ENCODE measurements at regions not wholly inside any gene's neighbourhood (a gene's known extent, or its start where the extent isn't known, plus 50 kb on each side); places are given as distances from the start of the nearest gene placed in this dataset.
"Not testable (repeated sequence)": the region's sequence is repeated elsewhere in the genome, so short reads cannot be mapped to it uniquely, and the experiment has no call there.

- TF ChIP-seq ZBTB7A (CRISPR knock-in tag; IDR thresholded peaks at IDR 0.05) (no peak), ATAD3A (CRISPR knock-in tag; IDR thresholded peaks at IDR 0.05) (no peak), CSRNP2 (CRISPR knock-in tag; conservative IDR thresholded peaks at IDR 0.05; ENCODE audit: low read depth) (no peak), GMEB2 (CRISPR knock-in tag; IDR thresholded peaks at IDR 0.05; ENCODE audit: low read depth) (no peak), KDM4B (CRISPR knock-in tag; IDR thresholded peaks at IDR 0.05) (no peak)
Measured at GRCh38 chr1:190835658-190836057, 358.0 kb upstream of the BRINP3 start (continued).

- 60% methylated on average over 21 of the region's 21 CpGs for WGBS (ENCODE audit: low lambda C conversion rate)
- H3K4me1 ChIP-seq (ENCODE audit: insufficient read depth, low read length); H3K9me3 ChIP-seq (ENCODE audit: low read length); CTCF ChIA-PET (ENCODE audit: low intra/inter-chr PET ratio, low total read pairs); ATAC-seq; BruUV-seq (replicated peaks); in situ Hi-C loops (cut with HindIII; ENCODE audit: extremely low pct_ligation_motif_present, low pct_unique_long_range_greater_than_20kb); FAIRE-seq; H4K20me1 ChIP-seq (ENCODE audit: insufficient read depth, low read length); H3K9ac ChIP-seq (ENCODE audit: insufficient read depth, low read depth, low read length); H3K4me2 ChIP-seq (ENCODE audit: low read depth, low read length); H3K27ac ChIP-seq (ENCODE audit: extremely low read length, insufficient read depth, low read length); H2AFZ ChIP-seq (ENCODE audit: low read length); DNase-seq (ENCODE audit: low spot score); H3K27me3 ChIP-seq (ENCODE audit: control insufficient read depth in 1 of 2, insufficient read depth in 2 of 2, low read length in 2 of 2); H3K36me3 ChIP-seq (replicated peaks in 1 of 2; ENCODE audit: control insufficient read depth in 1 of 2, insufficient read depth in 2 of 2, low read length in 2 of 2); H3K4me3 ChIP-seq (replicated peaks in 1 of 3; ENCODE audit: insufficient read depth in 1 of 3, low read depth in 2 of 3, low read length in 3 of 3); POLR2A ChIA-PET; intact Hi-C loops (cut with micrococcal nuclease; ENCODE audit: unreplicated experiment); H3K79me2 ChIP-seq (ENCODE audit: insufficient read depth, low read length): not testable (repeated sequence)
Measured at GRCh38 chr1:190837200-190837599, 359.5 kb upstream of the BRINP3 start.

Measured in HepG2 (cell line).